ENCODE measurements at regions not wholly inside any gene's neighbourhood (a gene's known extent, or its start where the extent isn't known, plus 50 kb on each side); places are given as distances from the start of the nearest gene placed in this dataset.
"Not testable (repeated sequence)": the region's sequence is repeated elsewhere in the genome, so short reads cannot be mapped to it uniquely, and the experiment has no call there.

- Histone ChIP-seq H3K9me3 (peaks cover under 1% of the 10 kb centered on the region), H3K4me1 (no peaks in the 10 kb centered on the region)
- no peak for DNase-seq (ENCODE audit: low spot score in 2 of 2)
Observed at GRCh38 chr11:57057561-57057960, 68.8 kb downstream of the OR5AK2 start.

GRCh38 chr11:57062957-57063356 is 74.2 kb downstream of the OR5AK2 start:
- WGBS = 100% methylated on average over 3 of the region's 7 CpGs
- not testable (repeated sequence) for H3K27ac ChIP-seq; H3K36me3 ChIP-seq; H3K9me3 ChIP-seq; H3K27me3 ChIP-seq; H3K4me1 ChIP-seq; DNase-seq (ENCODE audit: low spot score in 2 of 2); H3K4me3 ChIP-seq

More at GRCh38 chr11:57057561-57057960, 68.8 kb downstream of the OR5AK2 start:
- no peak overlapping the region for H3K4me3 ChIP-seq
- TF ChIP-seq POLR2AphosphoS5 (IDR thresholded peaks at IDR 0.05) (no peak), POLR2A (IDR thresholded peaks at IDR 0.05) (no peak), EP300 (IDR thresholded peaks at IDR 0.05) (no peak)
- TF ChIP-seq, protein P1, sequence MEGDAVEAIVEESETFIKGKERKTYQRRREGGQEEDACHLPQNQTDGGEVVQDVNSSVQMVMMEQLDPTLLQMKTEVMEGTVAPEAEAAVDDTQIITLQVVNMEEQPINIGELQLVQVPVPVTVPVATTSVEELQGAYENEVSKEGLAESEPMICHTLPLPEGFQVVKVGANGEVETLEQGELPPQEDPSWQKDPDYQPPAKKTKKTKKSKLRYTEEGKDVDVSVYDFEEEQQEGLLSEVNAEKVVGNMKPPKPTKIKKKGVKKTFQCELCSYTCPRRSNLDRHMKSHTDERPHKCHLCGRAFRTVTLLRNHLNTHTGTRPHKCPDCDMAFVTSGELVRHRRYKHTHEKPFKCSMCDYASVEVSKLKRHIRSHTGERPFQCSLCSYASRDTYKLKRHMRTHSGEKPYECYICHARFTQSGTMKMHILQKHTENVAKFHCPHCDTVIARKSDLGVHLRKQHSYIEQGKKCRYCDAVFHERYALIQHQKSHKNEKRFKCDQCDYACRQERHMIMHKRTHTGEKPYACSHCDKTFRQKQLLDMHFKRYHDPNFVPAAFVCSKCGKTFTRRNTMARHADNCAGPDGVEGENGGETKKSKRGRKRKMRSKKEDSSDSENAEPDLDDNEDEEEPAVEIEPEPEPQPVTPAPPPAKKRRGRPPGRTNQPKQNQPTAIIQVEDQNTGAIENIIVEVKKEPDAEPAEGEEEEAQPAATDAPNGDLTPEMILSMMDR (IDR thresholded peaks at IDR 0.05) = no peak
- no peaks in the 10 kb centered on the region for H3K36me3 ChIP-seq
- H3K27ac ChIP-seq = no peak overlapping the region
- H3K27me3 ChIP-seq = no peaks in the 10 kb centered on the region

- 67% methylated on average over 1 of the region's 1 CpG for WGBS
- Histone ChIP-seq H3K4me1 (peaks cover 19% of the 10 kb centered on the region), H3K27ac (no peak overlapping the region), H3K27me3 (no peaks in the 10 kb centered on the region), H3K9me3 (no peaks in the 10 kb centered on the region), H3K36me3 (no peaks in the 10 kb centered on the region), H3K4me3 (no peak overlapping the region)
- DNase-seq (ENCODE audit: low spot score in 2 of 2) = no peak
- TF ChIP-seq POLR2A (IDR thresholded peaks at IDR 0.05) = no peak
- TF ChIP-seq, protein P1 (IDR thresholded peaks at IDR 0.05) = no peak
- TF ChIP-seq EP300 (IDR thresholded peaks at IDR 0.05) = no peak
- no peak for TF ChIP-seq POLR2AphosphoS5 (IDR thresholded peaks at IDR 0.05)
Observed at GRCh38 chr11:57069942-57070341, 81.2 kb downstream of the OR5AK2 start.

DNA sequence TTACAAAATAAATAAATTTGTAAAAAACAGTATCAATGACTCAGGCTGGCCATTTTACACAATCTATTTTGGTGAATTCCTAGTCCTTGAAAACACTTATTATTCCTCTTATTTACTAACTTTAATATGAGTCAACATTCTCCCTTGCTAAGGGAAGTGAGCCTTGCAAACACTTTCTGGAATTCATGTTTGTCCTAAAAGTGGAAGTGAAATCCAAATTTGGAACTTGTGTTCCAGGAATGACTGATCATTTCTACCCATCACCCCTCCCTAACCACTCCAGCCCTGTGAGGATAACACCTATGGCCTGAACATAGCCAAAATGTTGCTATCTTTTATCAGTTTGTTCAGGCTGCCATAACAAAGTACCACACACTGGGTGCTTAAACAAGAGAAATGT is 83.1 kb downstream of the OR5AK2 start:
- Histone ChIP-seq H3K4me3 (no peak overlapping the region), H3K27me3 (no peaks in the 10 kb centered on the region), H3K36me3 (no peaks in the 10 kb centered on the region), H3K27ac (peak overlapping the region; percentile 82), H3K4me1 (peaks cover 19% of the 10 kb centered on the region), H3K9me3 (no peaks in the 10 kb centered on the region)
- DNase-seq (ENCODE audit: low spot score in 2 of 2) = no peak
- TF ChIP-seq POLR2AphosphoS5 (IDR thresholded peaks at IDR 0.05) (no peak), EP300 (IDR thresholded peaks at IDR 0.05) (no peak), POLR2A (IDR thresholded peaks at IDR 0.05) (no peak)
- TF ChIP-seq, protein P1 (IDR thresholded peaks at IDR 0.05) = no peak

- Histone ChIP-seq H3K36me3 (no peaks in the 10 kb centered on the region), H3K27ac (peak overlapping the region; percentile 82), H3K9me3 (no peaks in the 10 kb centered on the region), H3K4me1 (peaks cover 19% of the 10 kb centered on the region), H3K4me3 (no peak overlapping the region), H3K27me3 (no peaks in the 10 kb centered on the region)
- peak in 1 of 3 donors; percentile 16 for TF ChIP-seq POLR2AphosphoS5 (IDR thresholded peaks at IDR 0.05)
- TF ChIP-seq EP300 (IDR thresholded peaks at IDR 0.05) = no peak
- no peak for DNase-seq (ENCODE audit: low spot score in 2 of 2)
Observed at GRCh38 chr11:57072640-57073039, 83.9 kb downstream of the OR5AK2 start.

- Histone ChIP-seq H3K4me3 (no peak overlapping the region), H3K27me3 (no peaks in the 10 kb centered on the region), H3K27ac (peak overlapping the region; percentile 50), H3K4me1 (peaks cover 19% of the 10 kb centered on the region), H3K36me3 (no peaks in the 10 kb centered on the region), H3K9me3 (no peaks in the 10 kb centered on the region)
- TF ChIP-seq EP300 (IDR thresholded peaks at IDR 0.05) = no peak
- no peak for DNase-seq (ENCODE audit: low spot score in 2 of 2)
- WGBS = 88% methylated on average over 3 of the region's 3 CpGs
Observed at GRCh38 chr11:57073128-57073527, 84.4 kb downstream of the OR5AK2 start.

- H3K9me3 ChIP-seq = no peaks in the 10 kb centered on the region
- H3K36me3 ChIP-seq = no peaks in the 10 kb centered on the region
- no peaks in the 10 kb centered on the region for H3K4me1 ChIP-seq
- H3K4me3 ChIP-seq = no peak overlapping the region
- TF ChIP-seq, protein P1 (IDR thresholded peaks at IDR 0.05) = no peak
- TF ChIP-seq POLR2A (IDR thresholded peaks at IDR 0.05) (no peak), EP300 (IDR thresholded peaks at IDR 0.05) (no peak), POLR2AphosphoS5 (IDR thresholded peaks at IDR 0.05) (no peak)
- H3K27me3 ChIP-seq = no peaks in the 10 kb centered on the region
- WGBS = 58% methylated on average over 1 of the region's 1 CpG
- no peak for DNase-seq (ENCODE audit: low spot score in 2 of 2)
- no peak overlapping the region for H3K27ac ChIP-seq
Observed at GRCh38 chr11:57081356-57081755, 92.6 kb downstream of the OR5AK2 start.

Measured in suprapubic skin (tissue), 4 donors.